OCI-LY7 (cell line): ENCODE measurements at regions not wholly inside any gene's neighbourhood (a gene's known extent, or its start where the extent isn't known, plus 50 kb on each side); places are given as distances from the start of the nearest gene placed in this dataset.

ENCODE experiments used
- BruUV-seq: library from RNA; stranded (reverse); fragments of 400-500 nt; replicated peaks from 2 replicates; lab custom pipeline; 2021; lab: Mats Ljungman, UMichigan
- CTCF ChIA-PET: fragments of 300-600 bp; sonication (Branson Sonifier 250); formaldehyde crosslinking; loops from one replicate; lab custom pipeline; 2022; ENCODE audit warnings: antibody characterized with exemption; ENCODE audit not compliant: unreplicated experiment; lab: Charles Lee
- POLR2A ChIA-PET: fragments of 300-600 bp; sonication (Branson Sonifier 250); formaldehyde crosslinking; loops from one replicate; lab custom pipeline; 2022; ENCODE audit warnings: antibody characterized with exemption; lab: Charles Lee
- DNase-seq: peaks from one replicate; pipeline ENCODE4 v3.0.0-alpha.2; 2015; ENCODE audit warnings: low spot score
- H2AFZ ChIP-seq: fragments of 200-600 bp; sonication (generic), shearing (Covaris generic); 2 replicates; pipeline ENCODE4 v1.6.1; 2014; ENCODE audit warnings: mild to moderate bottlenecking, antibody characterized with exemption, low read length, moderate library complexity
- H3K27ac ChIP-seq: fragments of 200-600 bp; sonication (generic); 2 replicates; pipeline ENCODE4 v1.5.1; 2014; ENCODE audit warnings: mixed run types, low read depth, mild to moderate bottlenecking, moderate library complexity, low read length, inconsistent platforms; ENCODE audit not compliant: poor library complexity, severe bottlenecking
- H3K36me3 ChIP-seq: fragments of 200-600 bp; sonication (generic); 2 replicates; pipeline ENCODE4 v1.6.1; 2014; ENCODE audit warnings: mild to moderate bottlenecking, antibody characterized with exemption, low read length, moderate library complexity, mixed read lengths; ENCODE audit not compliant: insufficient read depth
- H3K4me1 ChIP-seq: fragments of 200-600 bp; sonication (generic); 2 replicates; pipeline ENCODE4 v1.5.1; 2014; ENCODE audit warnings: mild to moderate bottlenecking, low read length; ENCODE audit not compliant: insufficient read depth, poor library complexity, severe bottlenecking
- H3K4me2 ChIP-seq: fragments of 200-600 bp; sonication (generic); 2 replicates; pipeline ENCODE4 v1.6.1; 2014; ENCODE audit warnings: mild to moderate bottlenecking, low read length
- H3K4me3 ChIP-seq: fragments of 200-600 bp; sonication (generic); 2 replicates; pipeline ENCODE4 v1.5.1; 2014; ENCODE audit warnings: mild to moderate bottlenecking, low read depth, low read length; ENCODE audit not compliant: poor library complexity, severe bottlenecking
- H3K79me2 ChIP-seq: fragments of 200-600 bp; sonication (generic); 2 replicates; pipeline ENCODE4 v1.6.1; 2016; ENCODE audit warnings: low read depth, mild to moderate bottlenecking, low read length, moderate library complexity, mixed read lengths; ENCODE audit not compliant: insufficient read depth
- H3K9me2 ChIP-seq: fragments of 200-600 bp; sonication (generic); 2 replicates; pipeline ENCODE4 v1.6.1; 2016; ENCODE audit warnings: mild to moderate bottlenecking, low read length, mixed read lengths; ENCODE audit not compliant: insufficient read depth
- H3K9me3 ChIP-seq: fragments of 200-600 bp; sonication (generic); 2 replicates; pipeline ENCODE4 v1.6.1; 2014; ENCODE audit warnings: mild to moderate bottlenecking, mixed run types, low read length, mixed read lengths
- H4K20me1 ChIP-seq: fragments of 200-600 bp; sonication (generic); 2 replicates; pipeline ENCODE4 v1.6.1; 2014; ENCODE audit warnings: mild to moderate bottlenecking, antibody characterized with exemption, low read length, moderate library complexity, mixed read lengths; ENCODE audit not compliant: insufficient read depth
- CTCF ChIP-seq: fragments of 200-600 bp; sonication (generic); conservative IDR thresholded peaks from 2 replicates; pipeline ENCODE4 v1.5.1; 2014; ENCODE audit warnings: mild to moderate bottlenecking, antibody characterized with exemption, low read length, moderate library complexity, mixed read lengths
- EZH2phosphoT487 ChIP-seq: fragments of 200-600 bp; sonication (generic); IDR thresholded peaks from 2 replicates; pipeline ENCODE4 v1.6.1; 2018; ENCODE audit warnings: low read depth, borderline replicate concordance, mild to moderate bottlenecking, mixed run types, antibody characterized with exemption, low read length, moderate library complexity, mixed read lengths
- intact Hi-C: fragments of 100-400 bp; cut with micrococcal nuclease; formaldehyde crosslinking; loops from one replicate; pipeline ENCODE4 v1.10.0; 2022; ENCODE audit not compliant: unreplicated experiment

DNA sequence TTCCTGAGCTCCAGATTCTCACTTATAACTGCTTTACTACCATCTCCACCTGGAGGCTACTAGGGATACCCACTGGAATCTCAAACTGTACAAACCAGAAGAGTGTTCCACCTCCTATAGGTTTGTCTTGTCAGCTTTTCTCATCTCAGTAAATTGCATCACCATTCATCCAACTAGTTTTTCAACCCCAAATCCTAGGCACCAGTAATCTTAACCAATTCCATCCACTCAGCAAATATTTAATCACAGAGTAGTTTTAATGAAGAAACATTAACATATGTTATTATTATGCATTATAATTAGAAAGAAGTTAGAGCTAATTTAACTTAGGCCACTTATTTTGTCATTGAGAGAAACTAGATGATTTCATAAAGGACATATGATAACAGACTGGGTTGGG is 635.0 kb downstream of the DCDC2C start:
- no peak overlapping the region for H3K4me2 ChIP-seq
- no TSS peak for BruUV-seq
- no peak for TF ChIP-seq CTCF
- TF ChIP-seq EZH2phosphoT487 = no peak

DNA sequence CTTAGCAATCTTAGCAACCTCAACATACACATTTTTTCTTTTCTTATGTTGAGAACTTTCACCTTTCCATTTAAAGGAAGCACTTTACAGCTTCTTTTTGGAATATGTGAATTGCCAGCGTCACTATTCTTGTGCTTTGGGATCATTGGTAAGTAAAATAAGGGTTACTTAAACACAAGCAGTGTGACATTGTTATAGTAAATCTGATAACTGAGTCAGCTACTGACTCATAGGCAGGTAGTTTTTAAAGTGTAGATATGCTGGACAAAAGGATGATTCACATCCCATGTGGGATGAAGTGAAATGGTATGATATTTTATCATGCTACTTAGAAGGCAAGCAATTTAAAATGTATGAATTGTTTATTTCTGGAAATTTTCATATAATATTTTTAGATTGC is 637.2 kb downstream of the DCDC2C start:
- Histone ChIP-seq H4K20me1 (no peaks in the 10 kb centered on the region), H3K4me3 (no peak overlapping the region), H3K9me2 (no peaks in the 10 kb centered on the region), H3K36me3 (no peaks in the 10 kb centered on the region), H3K79me2 (no peaks in the 10 kb centered on the region), H2AFZ (no peak overlapping the region), H3K4me1 (no peaks in the 10 kb centered on the region), H3K4me2 (no peak overlapping the region), H3K9me3 (no peaks in the 10 kb centered on the region), H3K27ac (no peak overlapping the region)
- intact Hi-C loops = loop anchor here (10.0 kb wide), 1 partner anchor 126 kb away; no protein-coding TSS in a partner anchor
- POLR2A ChIA-PET = no interaction called here
- BruUV-seq = no TSS peak
- CTCF ChIA-PET = no interaction called here
- no peak for TF ChIP-seq EZH2phosphoT487
- TF ChIP-seq CTCF = no peak
- DNase-seq = no peak

More for the DNA sequence above, 635.0 kb downstream of the DCDC2C start:
- Histone ChIP-seq H3K27ac (no peak overlapping the region), H2AFZ (no peak overlapping the region), H3K9me2 (no peaks in the 10 kb centered on the region), H3K4me1 (no peaks in the 10 kb centered on the region), H3K79me2 (no peaks in the 10 kb centered on the region), H4K20me1 (no peaks in the 10 kb centered on the region), H3K4me3 (no peak overlapping the region), H3K9me3 (no peaks in the 10 kb centered on the region), H3K36me3 (no peaks in the 10 kb centered on the region)
- intact Hi-C loops = no loop called here
- POLR2A ChIA-PET = interaction anchor here (0.7 to 0.9 kb wide), 2 partner anchors 14 to 44 kb away, joined by 4 read pairs; no protein-coding TSS in a partner anchor
- CTCF ChIA-PET = no interaction called here
- DNase-seq = no peak

DNA sequence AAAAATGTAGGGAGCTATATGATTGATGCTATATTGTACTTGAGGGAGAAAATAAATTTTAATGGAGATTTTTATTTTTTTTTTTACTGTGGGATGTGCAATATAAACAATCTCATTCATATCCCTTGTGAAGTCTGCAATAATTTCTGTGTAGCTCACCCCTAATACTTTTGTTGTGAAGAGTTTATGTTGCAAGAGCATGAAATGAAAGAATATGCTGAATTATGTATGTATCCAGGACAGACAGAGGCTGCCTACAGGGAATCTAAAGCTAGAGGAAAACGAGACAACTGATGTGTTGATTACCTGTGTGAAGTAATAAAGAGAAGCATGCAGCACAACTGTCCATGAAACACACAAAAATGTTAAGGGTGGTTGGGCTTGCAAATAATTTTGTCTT is 643.3 kb downstream of the DCDC2C start:
- no TSS peak for BruUV-seq
- intact Hi-C loops = loop anchor here (10.0 kb wide), 1 partner anchor 132 kb away; no protein-coding TSS in a partner anchor
- ChIA-PET CTCF (no interaction called here), POLR2A (interaction anchor here (0.6 to 0.7 kb wide), 2 partner anchors 83 to 1517 kb away, joined by 3 read pairs; no protein-coding TSS in a partner anchor)
- no peaks in the 10 kb centered on the region for H3K9me3 ChIP-seq
- H3K27ac ChIP-seq = no peak overlapping the region
- H3K36me3 ChIP-seq = no peaks in the 10 kb centered on the region
- H3K79me2 ChIP-seq = no peaks in the 10 kb centered on the region
- TF ChIP-seq EZH2phosphoT487 (no peak), CTCF (no peak)
- no peak overlapping the region for H2AFZ ChIP-seq
- H3K4me1 ChIP-seq = no peaks in the 10 kb centered on the region
- H3K4me3 ChIP-seq = no peak overlapping the region
- H4K20me1 ChIP-seq = no peaks in the 10 kb centered on the region
- no peak for DNase-seq
- H3K9me2 ChIP-seq = no peaks in the 10 kb centered on the region
- no peak overlapping the region for H3K4me2 ChIP-seq
